ENCODE measurements at regions not wholly inside any gene's neighbourhood (a gene's known extent, or its start where the extent isn't known, plus 50 kb on each side); places are given as distances from the start of the nearest gene placed in this dataset.
A peak's percentile ranks its signal among the peaks of the same experiment; 100 is the strongest.

DNA sequence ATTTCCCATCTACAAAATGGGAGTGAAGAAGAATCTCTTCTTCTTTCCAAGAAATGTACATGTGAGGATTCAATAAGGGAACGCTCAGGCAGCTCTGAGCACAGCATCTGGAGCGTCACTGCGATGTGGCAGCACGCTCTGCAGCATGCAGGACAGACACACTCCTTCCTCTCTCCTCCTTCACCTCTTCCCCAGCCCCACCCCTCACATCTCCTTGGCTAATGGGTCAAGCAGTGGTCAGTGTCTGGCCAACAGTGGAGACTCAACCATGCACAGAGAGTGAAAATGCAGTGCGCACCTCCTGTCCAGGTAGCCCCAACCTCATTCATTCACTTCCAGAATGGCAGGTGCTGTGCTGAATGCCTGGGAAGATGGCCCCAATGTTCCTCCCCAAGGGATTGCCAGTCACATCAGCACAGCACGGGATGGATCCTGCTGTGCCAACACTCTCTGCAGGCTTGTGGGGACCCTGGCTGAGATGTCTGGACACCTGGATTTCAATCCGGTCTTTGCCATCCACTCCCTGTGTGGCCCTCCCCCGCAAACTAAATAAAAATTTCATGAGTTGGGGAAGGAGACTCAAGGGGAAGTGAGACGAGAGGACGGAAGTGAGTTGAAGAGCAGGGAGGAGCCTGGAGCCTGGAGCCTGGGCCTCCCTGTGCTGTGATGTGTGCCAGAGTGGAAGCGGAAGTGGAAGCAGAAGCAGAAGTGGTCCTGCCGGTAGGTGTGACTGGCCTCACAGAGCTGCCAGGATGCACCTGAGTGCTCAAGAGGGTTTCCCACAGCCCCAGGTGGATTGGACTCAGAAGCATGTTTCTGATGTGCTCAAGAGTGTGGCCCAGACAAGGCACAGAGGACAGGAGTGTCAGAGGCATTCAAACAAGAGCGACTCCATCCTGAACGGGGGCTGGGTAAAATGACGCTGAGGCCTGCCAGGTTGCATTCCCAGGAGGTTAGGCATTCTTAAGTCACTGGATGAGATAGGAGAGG lies 163.9 kb downstream of the SMAD6 start (continued):
- TF ChIP-seq EZH2 (IDR thresholded peaks at IDR 0.05; ENCODE audit: borderline replicate concordance, control insufficient read depth, low read depth, low read length) (no peak), IRF4 (IDR thresholded peaks at IDR 0.05; ENCODE audit: low read depth, low read length) (peak; percentile 59; the same call in 1 of the 2 replicates), NFXL1 (IDR thresholded peaks at IDR 0.05; ENCODE audit: borderline replicate concordance) (no peak), ZNF274 (IDR thresholded peaks at IDR 0.05; ENCODE audit: insufficient read depth, insufficient read length) (no peak), BCL11A (IDR thresholded peaks at IDR 0.05; ENCODE audit: low read depth, low read length) (no peak), ZNF207 (IDR thresholded peaks at IDR 0.05; ENCODE audit: borderline replicate concordance) (no peak)

DNA sequence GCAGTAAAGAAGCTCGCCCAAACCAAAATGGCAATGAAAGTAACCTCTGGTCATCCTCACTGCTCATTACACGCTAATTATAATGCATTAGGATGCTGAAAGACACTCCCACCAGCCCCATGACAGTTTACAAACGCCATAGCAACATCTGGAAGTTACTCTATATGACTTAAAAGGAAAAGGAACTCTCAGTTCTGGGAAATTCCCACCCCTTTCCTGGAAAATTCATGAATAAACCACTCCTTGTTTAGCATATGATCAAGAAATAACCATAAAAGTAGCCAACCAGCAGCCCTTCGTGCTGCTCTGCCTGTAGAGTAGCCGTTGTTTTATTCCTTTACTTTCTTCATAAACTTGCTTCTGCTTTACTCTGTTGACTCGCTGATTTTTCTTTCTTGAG lies 164.6 kb downstream of the SMAD6 start:
- in situ Hi-C loops (cut with MboI) (no loop called here), intact Hi-C loops (cut with micrococcal nuclease; ENCODE audit: unreplicated experiment) (no loop called here)
- CTCF ChIA-PET: no interaction called here

More for the DNA sequence above, 164.6 kb downstream of the SMAD6 start:
- 25% methylated on average over 6 of the region's 6 CpGs for WGBS (ENCODE audit: insufficient coverage, insufficient replicate concordance, low lambda C conversion rate, missing lambda C conversion rate)
- Histone ChIP-seq H3K36me3 (ENCODE audit: control insufficient read depth in 2 of 2, insufficient read depth in 2 of 2, low read length in 1 of 2) (no peaks in the 10 kb centered on the region), H2AFZ (ENCODE audit: control insufficient read depth, low read depth, low read length) (no peak overlapping the region), H3K4me3 (no peak overlapping the region), H4K20me1 (ENCODE audit: control insufficient read depth, insufficient read depth) (no peaks in the 10 kb centered on the region), H3K4me1 (ENCODE audit: control insufficient read depth, insufficient read depth, low read length) (peaks cover 14% of the 10 kb centered on the region), H3K27me3 (replicated peaks in 1 of 2; ENCODE audit: control insufficient read depth in 2 of 2, insufficient read depth in 2 of 2, low read length in 1 of 2) (no peaks in the 10 kb centered on the region), H3K9ac (ENCODE audit: control insufficient read depth, insufficient read depth, low read length) (no peak overlapping the region), H3K4me2 (ENCODE audit: control insufficient read depth, insufficient read depth) (peak overlapping the region; percentile 80), H3K79me2 (ENCODE audit: control insufficient read depth, insufficient read depth, low read length) (no peaks in the 10 kb centered on the region), H3K27ac (ENCODE audit: control insufficient read depth, insufficient read depth) (no peak overlapping the region), H3K9me3 (replicated peaks; ENCODE audit: control insufficient read depth, insufficient read depth, low read length) (no peaks in the 10 kb centered on the region)
- TF ChIP-seq TCF3 (IDR thresholded peaks at IDR 0.05; ENCODE audit: borderline replicate concordance, insufficient read depth, low read depth, low read length) (no peak), RAD51 (IDR thresholded peaks at IDR 0.05) (no peak), MTA2 (IDR thresholded peaks at IDR 0.05; ENCODE audit: low read depth) (no peak), CHD2 (IDR thresholded peaks at IDR 0.05; ENCODE audit: borderline replicate concordance, low read depth, low read length) (no peak), EED (IDR thresholded peaks at IDR 0.05; ENCODE audit: low read depth) (no peak), TAF1 (IDR thresholded peaks at IDR 0.05; ENCODE audit: borderline replicate concordance, low read depth, low read length) (no peak), SP1 (IDR thresholded peaks at IDR 0.05; ENCODE audit: low read depth, low read length) (no peak), SREBF1 (IDR thresholded peaks at IDR 0.05; ENCODE audit: low read length) (no peak), BMI1 (IDR thresholded peaks at IDR 0.05; ENCODE audit: borderline replicate concordance) (no peak), CREM (IDR thresholded peaks at IDR 0.05; ENCODE audit: low read depth) (no peak), MEF2A (IDR thresholded peaks at IDR 0.05; ENCODE audit: insufficient read depth, low read depth, low read length) (no peak), JUND (IDR thresholded peaks at IDR 0.05; ENCODE audit: low read depth, low read length) (no peak), GATAD2B (conservative IDR thresholded peaks at IDR 0.05; ENCODE audit: low read depth) (no peak), SMARCA5 (IDR thresholded peaks at IDR 0.05) (no peak), NRF1 (conservative IDR thresholded peaks at IDR 0.05; ENCODE audit: low read depth, low read length) (no peak), CBX3 (IDR thresholded peaks at IDR 0.05; ENCODE audit: borderline replicate concordance, low read depth) (no peak), EGR1 (IDR thresholded peaks at IDR 0.05; ENCODE audit: borderline replicate concordance in 1 of 2, low read depth in 2 of 2, low read length in 2 of 2) (no peak)
- TF ChIP-seq, protein P1, sequence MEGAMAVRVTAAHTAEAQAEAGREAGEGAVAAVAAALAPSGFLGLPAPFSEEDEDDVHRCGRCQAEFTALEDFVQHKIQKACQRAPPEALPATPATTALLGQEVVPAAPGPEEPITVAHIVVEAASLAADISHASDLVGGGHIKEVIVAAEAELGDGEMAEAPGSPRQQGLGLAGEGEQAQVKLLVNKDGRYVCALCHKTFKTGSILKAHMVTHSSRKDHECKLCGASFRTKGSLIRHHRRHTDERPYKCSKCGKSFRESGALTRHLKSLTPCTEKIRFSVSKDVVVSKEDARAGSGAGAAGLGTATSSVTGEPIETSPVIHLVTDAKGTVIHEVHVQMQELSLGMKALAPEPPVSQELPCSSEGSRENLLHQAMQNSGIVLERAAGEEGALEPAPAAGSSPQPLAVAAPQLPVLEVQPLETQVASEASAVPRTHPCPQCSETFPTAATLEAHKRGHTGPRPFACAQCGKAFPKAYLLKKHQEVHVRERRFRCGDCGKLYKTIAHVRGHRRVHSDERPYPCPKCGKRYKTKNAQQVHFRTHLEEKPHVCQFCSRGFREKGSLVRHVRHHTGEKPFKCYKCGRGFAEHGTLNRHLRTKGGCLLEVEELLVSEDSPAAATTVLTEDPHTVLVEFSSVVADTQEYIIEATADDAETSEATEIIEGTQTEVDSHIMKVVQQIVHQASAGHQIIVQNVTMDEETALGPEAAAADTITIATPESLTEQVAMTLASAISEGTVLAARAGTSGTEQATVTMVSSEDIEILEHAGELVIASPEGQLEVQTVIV (IDR thresholded peaks at IDR 0.05; ENCODE audit: borderline replicate concordance, partially characterized antibody): no peak
- no peak for DNase-seq (ENCODE audit: low read depth, low spot score)
- BruUV-seq (replicated peaks): no TSS peak
- ChIA-PET POLR2A (no interaction called here), SMC1A (ENCODE audit: uncharacterized antibody, unreplicated experiment) (no interaction called here), RAD21 (ENCODE audit: unreplicated experiment) (no interaction called here)
- FAIRE-seq: no peak
- ATAC-seq: no peak
